ENCODE measurements at regions not wholly inside any gene's neighbourhood (a gene's known extent, or its start where the extent isn't known, plus 50 kb on each side); places are given as distances from the start of the nearest gene placed in this dataset.

- TF ChIP-seq CTCF (IDR thresholded peaks at IDR 0.05) (no peak), POLR2A (IDR thresholded peaks at IDR 0.05) (no peak), EP300 (IDR thresholded peaks at IDR 0.05) (no peak)
Observed at GRCh38 chr7:109582211-109582610, 1012.5 kb downstream of the DNAJB9 start.
